ENCODE measurements at regions not wholly inside any gene's neighbourhood (a gene's known extent, or its start where the extent isn't known, plus 50 kb on each side); places are given as distances from the start of the nearest gene placed in this dataset.

- no peak for TF ChIP-seq CTCF (IDR thresholded peaks at IDR 0.05)
- TF ChIP-seq POLR2A (IDR thresholded peaks at IDR 0.05): no peak
Measured at GRCh38 chr17:70675070-70675590, 505.8 kb downstream of the KCNJ2 start.

Measured in uterus (tissue), 2 donors.